GM18505 (cell line): ENCODE measurements at regions not wholly inside any gene's neighbourhood (a gene's known extent, or its start where the extent isn't known, plus 50 kb on each side); places are given as distances from the start of the nearest gene placed in this dataset.

Experiments used
- ATAC-seq: cut with Tn5 transposase; IDR thresholded peaks from one replicate; pipeline ENCODE4 v1.9.1; 2021; ENCODE audit not compliant: unreplicated experiment
- POLR2A ChIP-seq: IDR thresholded peaks from 4 replicates; pipeline ENCODE4 v1.6.1; 2011; ENCODE audit warnings: borderline replicate concordance; ENCODE audit not compliant: insufficient read depth, insufficient read length; ENCODE audit errors: extremely low read depth

GRCh38 chr1:187280031-187280430, 451.3 kb downstream of the PLA2G4A start:
- no peak for TF ChIP-seq POLR2A
- ATAC-seq, result no peak

- TF ChIP-seq POLR2A, result no peak
Measured at GRCh38 chr1:187281085-187281484, 452.3 kb downstream of the PLA2G4A start.

GRCh38 chr1:187283984-187284383, 455.2 kb downstream of the PLA2G4A start:
- no peak for ATAC-seq
- no peak for TF ChIP-seq POLR2A

More at GRCh38 chr1:187281085-187281484, 452.3 kb downstream of the PLA2G4A start:
- no peak for ATAC-seq

GRCh38 chr1:187294421-187295201, 465.9 kb downstream of the PLA2G4A start:
- no peak for TF ChIP-seq POLR2A
- no peak for ATAC-seq

DNA sequence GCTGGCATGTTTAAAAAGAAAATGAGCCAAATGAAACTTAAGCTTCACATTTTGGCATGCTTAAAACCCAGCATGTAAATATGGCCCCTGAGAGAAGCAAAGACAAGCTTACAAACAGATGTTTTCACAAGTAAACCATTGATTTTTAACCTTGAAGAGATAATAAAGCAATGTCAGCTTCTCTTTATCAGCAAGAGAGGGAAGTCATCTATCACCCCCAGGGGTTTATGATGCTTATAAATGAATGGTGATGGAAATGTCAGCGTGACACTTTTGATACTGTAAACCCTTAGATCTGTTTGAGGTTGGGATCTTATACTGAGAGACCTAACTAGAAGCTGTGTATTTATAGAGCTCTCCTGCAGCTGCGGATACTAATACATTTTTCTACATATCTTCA, 471.3 kb downstream of the PLA2G4A start:
- TF ChIP-seq POLR2A, result no peak

DNA sequence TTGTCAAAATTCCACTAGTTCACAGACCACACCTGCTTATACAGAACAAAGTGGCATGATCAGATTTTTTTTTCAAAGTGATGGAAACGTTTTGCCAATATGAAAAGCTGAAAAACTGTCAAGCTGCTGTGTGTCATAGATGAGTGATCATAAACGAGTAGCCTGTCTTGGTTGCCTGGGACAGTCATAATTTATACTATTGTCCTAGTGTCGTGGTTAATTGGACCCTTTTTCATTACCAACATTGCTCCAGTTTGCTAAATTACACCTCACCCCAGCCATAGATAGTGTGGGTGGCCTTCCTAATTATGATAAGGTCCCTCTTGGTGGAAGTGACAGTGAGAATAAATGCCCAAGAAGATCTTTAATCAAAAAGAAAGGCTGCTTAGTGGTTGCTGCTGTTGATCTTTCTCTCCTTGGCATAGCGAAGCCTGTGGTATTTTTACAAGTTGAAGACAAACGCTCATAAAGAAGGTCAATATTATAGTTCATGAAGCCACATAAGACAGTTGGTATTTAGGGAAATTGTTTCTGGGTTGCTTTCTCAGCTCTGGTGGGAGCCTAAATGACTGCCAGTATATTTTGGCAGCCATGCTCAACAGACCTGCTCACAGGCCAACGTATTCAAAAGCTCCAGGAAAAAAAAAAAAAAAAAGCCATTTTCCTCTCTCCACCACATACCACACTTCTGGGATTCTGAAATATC, 478.1 kb downstream of the PLA2G4A start:
- ATAC-seq, result no peak

More for the DNA sequence above, 471.3 kb downstream of the PLA2G4A start:
- no peak for ATAC-seq

GRCh38 chr1:187310038-187310631, 481.4 kb downstream of the PLA2G4A start:
- no peak for ATAC-seq
- TF ChIP-seq POLR2A, result no peak

More for the DNA sequence above, 478.1 kb downstream of the PLA2G4A start:
- TF ChIP-seq POLR2A, result no peak

DNA sequence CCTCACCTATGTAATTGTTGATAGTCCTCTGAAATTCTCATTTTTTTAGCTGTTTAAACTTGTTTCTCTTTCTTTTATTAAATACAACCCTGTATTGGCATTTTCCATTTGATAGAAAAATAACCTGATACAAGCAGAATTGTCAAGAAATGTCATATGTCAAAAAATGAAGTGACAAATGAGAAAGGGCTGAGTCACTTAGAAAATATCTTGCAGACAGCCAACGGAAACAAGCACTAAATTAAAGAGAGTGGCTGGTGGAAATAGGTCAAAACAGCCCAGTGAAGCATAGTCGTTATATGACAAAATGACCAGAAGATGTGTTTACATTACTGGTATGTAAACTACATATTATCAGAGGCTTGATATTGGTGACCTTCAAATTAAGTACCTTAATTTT, 484.4 kb downstream of the PLA2G4A start:
- ATAC-seq, result no peak
- TF ChIP-seq POLR2A, result no peak

DNA sequence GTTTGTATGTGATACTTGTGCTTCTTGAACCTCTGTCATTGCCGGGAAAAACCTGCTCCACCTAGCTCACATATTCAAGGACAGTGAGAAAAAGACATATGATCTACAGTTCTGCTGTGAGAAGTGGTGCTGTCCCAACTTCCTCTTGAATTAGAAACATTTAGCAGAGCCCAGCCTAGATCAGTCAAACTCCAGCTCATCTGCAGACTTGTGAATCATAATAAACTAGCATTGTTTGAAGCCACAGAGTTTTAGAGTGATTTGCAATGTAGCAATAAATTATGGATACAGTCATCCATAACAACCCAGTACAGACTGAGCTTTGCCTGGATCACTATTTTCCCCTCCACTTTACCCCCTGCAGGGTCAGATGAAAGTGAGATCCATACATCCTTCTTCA, 497.8 kb downstream of the PLA2G4A start:
- no peak for TF ChIP-seq POLR2A
- ATAC-seq, result no peak

- TF ChIP-seq POLR2A, result no peak
- no peak for ATAC-seq
Measured at GRCh38 chr1:187336441-187337168, 507.9 kb downstream of the PLA2G4A start.

- no peak for TF ChIP-seq POLR2A
- no peak for ATAC-seq
Measured at GRCh38 chr1:187338762-187339412, 510.1 kb downstream of the PLA2G4A start.

DNA sequence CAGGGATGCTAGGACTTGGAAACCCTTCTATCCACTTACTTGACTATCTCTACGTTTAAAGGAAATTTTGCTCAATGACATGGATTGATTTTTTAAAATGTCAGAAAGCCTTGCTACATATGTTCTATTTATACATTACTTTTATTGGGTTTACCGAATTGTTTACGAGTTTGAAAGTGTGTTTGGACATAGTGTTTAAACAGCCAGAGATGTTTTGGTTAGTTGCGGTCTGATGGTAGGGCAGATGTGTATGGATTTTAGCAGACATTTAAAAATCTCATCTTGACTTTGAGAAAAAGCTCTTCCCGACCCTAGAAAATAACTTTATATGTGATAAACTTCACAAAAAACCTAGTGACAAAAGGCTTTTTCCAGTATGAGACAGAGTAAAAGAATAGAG, 513.7 kb downstream of the PLA2G4A start:
- no peak for ATAC-seq
- TF ChIP-seq POLR2A, result no peak

DNA sequence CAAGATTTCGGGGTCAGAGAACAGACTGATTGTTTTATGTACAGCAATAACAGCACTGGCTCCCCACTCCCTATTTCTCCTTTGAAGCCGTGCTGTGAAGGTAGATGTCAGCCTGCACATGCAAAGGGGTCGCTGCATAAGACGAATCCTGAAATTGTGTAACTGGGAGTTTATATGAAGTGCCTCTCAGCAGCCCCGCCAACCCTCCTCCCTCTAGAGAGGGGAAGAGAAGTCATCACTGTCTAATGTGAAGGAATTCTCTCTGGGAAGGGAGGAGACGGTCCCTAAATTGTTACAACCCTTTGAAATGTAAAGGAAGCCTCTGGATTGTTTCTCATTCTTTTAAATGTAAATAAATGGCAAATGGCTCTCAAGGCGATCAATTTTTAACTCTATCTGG, 545.3 kb downstream of the PLA2G4A start:
- TF ChIP-seq POLR2A, result no peak
- no peak for ATAC-seq
